Stimulated activated CD8-positive, alpha-beta memory T cell treated with anti-CD3 and anti-CD28 coated beads, Interleukin-12 subunit alpha, Interleukin-12 subunit beta, amount 100 ng/mL, for 1 hour (primary cell): ENCODE measurements at regions not wholly inside any gene's neighbourhood (a gene's known extent, or its start where the extent isn't known, plus 50 kb on each side); places are given as distances from the start of the nearest gene placed in this dataset.
"Not testable (repeated sequence)": the region's sequence is repeated elsewhere in the genome, so short reads cannot be mapped to it uniquely, and the experiment has no call there.

Experiments used
- DNase-seq: peaks from one replicate; pipeline ENCODE4 v3.0.0-alpha.2; 2020; ENCODE audit warnings: low read depth

DNA sequence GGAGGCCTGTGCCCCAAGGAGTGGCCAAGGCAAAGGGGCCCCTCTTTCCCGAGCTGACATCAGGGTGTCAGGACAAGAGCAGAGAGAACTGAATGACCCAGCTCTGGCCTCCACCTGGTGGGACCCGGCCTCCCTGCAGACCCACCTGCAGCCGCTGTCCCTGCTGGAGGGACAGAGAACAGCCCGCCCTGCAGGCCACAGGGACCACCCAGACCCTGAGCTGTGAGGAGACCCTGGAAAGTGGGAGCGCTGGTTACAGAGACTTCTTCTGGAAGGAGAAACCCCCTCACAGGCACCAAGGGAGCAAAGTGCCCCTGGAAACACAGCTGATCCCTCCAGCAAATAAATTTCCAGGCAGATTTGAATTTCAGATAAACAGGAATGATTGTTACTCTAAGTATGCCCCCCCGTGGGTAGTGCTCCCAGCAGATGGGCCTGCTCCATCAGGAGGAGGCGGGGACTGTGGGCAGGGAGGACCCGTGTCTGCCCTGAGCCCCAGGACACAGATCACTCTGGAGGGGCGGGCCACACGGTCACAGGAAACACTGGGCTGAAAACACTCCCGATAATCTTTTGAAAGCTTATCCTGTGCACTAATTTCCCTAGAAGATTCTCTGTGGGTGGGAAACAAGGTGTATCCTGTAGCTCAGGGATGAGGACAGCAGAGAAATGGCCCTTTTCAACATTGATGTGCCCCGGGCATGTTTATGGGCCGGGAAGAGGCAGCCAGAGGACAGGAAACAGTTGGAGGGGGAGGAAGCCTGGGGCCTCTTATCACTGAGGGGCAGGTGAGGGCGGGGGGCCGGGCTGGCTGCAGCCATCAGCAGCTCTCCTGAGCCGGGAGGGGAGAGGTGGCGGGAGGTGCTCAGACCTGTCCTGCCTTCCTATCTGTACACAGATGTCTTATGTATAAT lies 276.0 kb downstream of the ADGRD1 start:
- DNase-seq = no peak

DNA sequence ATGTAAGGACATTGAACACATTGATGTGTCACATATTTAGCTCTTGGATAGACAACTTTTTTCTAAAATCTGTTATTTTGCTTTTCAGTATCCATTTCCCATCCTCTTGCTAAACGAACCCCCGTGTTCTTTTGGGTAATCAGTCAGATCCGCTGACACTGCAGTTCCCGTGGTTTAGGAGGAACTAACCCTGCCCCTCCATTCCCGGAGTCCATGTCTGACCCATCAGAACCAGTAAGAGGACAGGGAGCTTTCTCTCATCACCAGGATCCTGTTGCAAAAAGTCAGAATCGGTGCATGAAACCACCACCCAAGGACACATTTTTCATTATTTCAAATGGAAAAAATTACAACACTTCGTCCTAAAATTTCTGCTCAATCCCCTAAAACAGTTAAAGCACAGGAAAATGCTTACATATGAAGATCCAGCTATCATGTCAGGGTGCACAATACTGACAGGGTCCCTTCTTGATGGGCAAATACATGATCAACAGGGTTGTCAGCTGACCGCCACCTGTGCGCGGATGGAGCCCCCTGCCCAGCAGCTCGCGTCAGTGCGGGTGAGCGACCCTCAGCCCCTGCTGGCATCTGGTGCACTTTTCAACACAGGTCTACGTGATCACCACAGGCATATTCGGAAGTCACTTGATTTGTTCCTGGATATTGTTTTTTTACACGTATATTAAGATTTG lies 276.8 kb downstream of the ADGRD1 start:
- no peak for DNase-seq

DNA sequence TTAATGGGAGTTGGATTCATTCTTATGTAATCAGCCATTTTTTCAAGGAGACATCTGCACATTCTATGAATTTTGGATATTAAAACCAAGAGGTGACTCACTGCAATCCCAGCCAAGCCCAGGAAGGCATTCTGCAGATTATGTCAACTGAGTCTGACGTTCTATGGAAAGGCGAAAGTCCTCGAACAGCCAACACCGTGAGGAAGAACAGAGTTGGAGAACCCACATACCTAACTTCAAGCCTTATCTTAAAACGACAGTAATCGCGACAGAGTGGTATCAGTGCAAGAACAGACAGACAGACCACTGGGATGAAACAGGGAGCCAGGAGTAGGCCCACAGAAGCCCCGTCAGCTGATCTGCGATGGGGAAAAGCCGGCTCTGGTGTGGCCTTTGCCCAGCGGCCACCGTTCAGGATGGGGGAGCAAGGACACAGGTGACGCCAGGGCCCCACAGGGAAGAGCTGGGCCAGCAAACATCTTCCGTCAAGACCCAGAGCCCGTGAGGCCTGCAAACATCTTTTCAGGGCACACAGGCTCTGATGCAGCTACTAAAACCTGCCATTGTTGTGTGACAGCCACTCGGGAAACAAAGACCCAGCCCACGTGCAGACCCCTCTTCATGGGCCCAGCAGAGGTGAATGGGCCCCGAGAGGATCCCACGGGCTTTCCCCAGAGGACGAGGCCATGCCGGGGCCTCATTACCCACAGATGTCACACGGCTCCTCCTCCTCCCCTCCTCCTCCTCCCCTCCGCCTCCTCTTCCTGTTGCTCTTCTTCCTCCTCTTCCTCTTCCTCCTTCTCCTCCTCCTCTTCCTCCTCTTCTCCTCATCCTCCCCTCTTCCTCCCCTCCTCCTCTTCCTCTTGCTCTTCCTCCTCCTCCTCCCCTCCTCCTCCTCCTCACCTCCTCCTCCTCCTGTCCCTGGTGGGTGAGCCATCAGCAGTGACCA lies 277.6 kb downstream of the ADGRD1 start:
- no peak for DNase-seq

DNA sequence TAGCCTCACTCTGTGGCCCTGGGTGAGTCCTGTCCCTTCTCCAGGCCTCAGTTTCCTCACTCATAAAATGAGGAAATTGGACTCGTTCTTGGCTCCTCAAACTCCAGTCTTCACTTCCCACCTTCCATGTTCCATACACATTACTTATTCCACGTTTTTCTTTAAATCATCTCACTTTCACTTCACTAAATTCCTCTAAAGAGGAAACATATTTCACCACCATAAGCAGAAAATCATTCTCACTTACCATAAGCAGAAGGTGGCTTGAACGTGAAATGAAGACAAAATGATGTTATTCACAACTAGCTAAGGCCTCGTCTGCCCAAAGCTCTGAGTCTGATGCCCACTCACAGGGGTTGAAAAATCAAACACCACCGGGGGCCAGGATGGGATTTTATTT lies 278.3 kb downstream of the ADGRD1 start:
- DNase-seq = no peak

DNA sequence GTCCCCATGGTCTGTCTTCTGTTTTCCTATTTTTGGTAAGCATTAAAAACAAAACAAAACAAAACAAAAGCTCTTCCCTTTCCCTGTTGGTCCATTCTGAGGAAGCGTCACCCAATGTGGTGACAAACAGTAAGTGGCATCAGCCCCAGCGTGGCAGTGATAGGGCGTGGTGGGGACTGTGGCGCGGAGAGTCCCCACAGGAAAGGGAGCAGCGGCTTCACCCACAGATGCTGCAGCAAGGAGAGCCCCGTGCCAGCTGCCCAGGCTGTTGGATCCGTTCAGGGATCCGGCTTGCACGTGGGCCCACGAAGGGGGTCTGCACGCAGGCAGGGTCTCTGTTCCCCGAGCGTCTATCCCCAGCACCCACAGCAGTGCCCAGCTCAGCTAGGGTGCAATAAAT lies 279.2 kb downstream of the ADGRD1 start:
- DNase-seq = not testable (repeated sequence)

DNA sequence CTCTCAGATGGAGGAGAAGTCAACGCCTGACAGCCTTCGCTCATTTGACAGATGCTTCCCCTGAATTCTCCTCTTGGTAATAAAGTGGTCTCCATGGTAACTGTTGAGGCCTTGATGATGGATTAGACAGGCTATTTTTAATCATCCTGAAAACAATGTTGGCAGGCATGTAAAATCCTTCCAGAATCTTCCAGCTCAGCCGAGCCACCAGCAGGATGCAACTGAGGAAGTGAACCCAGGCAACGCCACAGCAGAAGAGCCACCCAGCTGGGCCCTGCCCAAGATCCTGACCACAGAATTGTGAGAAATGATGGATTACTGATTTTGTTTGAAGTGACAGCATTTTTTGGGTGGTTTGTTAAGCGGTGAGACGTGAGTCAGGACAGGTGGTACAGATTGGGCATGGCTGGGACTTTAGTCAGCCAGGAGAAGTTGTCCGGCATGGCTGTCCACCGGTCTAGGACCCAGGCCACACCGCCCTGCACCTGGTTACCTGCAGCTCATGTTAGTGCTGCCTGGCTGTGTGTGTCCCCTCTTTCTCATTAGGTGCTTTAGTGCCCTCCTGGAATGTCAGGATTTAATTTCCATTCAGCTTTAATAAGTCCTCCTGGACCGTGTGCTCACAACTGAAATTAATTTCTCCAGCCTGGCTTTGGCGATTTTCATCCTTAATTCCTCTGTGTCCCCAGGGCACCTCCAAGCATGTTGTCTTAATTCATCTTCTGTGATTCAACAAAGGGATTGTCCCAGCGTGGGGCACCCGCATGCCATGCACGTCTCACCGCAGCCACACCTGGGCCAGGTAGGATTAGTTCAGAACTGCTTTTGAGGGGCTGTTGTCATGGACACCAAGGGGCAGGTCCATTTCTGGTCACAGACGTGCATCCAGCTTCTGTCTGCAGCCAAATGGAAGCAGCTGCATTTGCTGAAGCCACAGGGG lies 280.4 kb downstream of the ADGRD1 start:
- DNase-seq = not testable (repeated sequence)

DNA sequence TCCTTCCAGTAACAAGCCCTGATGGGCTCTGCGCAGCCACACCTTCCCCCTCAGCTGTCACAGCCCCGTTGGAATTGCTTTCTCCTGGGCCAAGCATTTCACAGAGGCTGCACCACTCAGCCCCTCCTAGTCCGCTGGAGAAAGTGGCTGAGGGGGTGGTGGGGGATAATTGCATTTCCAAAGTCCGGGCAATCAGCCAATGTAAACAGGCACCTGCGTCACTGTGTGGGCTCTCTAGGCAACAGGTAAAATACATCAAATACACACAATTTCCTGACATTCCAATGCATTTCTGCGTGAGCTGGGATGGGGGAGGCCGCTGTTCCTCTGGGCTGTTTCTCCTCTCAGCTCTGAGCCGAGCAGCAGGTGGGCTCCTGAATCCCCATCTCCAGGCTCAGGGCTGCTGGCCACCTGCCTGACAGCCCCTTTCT lies 281.1 kb downstream of the ADGRD1 start:
- DNase-seq = not testable (repeated sequence)

DNA sequence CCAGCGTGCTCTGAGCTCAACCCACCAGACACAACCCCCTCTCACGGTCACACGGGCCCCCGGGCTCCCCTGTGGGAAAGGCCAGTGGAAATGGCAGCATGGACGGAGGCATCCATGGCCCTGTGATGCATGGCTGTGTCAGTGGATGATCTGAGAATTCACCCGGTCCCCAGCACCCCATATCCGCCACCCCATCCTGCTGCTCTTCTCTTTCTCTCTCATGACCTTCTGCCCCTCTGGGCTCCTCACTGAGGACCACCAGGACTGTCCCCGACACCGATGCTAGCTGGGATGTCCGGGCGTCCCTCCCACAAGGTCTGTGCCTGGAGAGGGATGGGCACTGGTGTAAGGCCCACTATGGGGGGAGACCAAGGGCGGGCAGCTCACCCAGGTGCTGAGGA lies 282.2 kb downstream of the ADGRD1 start:
- no peak for DNase-seq

DNA sequence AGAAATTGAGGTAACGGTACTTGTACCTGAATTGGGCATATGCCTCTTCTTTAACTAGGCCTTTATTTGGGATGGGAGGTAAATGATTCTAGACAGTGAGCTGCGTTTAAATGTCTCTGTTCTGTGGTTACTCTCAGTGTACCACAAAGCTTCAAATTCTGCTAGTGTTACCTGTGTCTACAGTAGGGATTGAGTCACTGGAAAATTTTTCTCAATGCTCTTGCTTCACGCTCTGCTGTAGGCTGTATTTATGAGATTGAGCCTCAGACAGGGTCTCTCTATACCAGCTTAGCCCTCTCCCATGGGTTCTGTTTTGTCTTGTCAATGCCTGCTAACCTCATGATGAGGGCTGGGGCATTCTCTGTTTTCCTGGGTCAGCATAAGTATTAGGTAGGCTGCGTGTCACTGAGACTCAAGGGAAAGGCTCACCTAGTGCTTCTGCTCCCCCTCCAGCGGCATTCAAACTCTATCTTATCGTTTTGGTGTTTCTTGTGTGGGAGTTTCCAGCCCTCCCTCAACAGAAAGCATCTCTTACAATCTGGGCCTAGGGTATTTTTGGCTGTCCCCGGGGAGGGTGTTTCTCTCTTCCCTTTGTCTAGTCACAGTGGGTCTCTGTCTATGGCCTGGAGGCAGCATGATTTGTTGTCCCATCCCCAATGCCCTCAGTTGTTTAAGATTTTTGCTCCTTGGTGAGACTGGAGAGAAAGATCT lies 285.8 kb downstream of the ADGRD1 start:
- DNase-seq = no peak

DNA sequence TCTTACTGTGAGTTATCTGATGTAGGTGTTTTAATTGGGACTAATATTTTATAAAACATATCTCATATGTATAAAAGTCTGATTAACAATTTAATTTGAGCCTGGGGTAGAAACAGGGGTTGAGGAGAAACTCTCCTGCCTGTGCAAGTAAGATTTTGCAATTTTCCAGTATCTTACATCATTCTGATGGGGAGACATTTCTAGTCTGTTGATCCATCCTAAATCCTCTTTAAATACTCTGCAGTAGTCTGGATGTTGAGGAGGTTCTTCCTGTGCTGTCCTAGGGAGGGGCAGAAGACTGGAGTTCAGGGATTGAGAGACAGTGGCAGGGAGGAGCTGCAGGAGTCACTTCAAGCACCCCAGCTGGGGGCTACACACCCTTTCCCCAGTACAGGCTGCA lies 287.8 kb downstream of the ADGRD1 start:
- no peak for DNase-seq

DNA sequence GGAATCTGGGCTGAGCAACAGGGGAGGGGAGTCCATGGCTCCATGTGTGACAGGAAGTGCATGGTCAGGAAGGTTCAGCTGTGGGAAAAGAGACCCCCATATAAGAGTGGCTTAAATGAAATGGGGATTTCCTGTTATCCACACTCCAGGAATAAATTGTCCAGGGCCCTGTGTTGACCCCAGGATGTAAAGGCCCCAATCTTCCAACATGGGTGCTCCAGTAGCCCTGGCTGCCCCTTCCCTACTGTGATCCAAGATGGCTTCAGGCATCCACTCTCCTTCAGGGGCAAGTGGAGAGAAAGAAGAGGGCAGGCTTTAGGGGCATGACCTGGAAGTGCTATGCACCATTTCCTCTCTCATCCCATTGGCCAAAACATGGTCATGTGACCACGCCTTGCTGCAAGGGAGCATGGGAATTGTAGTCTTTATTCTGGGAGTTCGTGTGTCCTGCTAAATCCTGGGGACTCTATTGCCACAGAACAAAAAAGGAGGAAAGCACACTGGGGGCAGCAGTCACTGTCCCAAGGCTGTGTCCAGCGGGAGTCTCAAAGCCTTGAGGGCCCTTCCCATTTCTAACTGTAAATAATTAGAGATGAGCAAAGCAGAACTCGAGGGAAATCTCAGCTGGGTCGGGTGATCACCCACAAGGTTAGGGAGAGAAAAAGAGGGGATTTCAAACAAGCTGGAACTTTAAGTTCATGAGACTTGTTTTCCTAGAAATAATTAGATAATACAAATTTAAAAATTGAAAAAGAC lies 289.2 kb downstream of the ADGRD1 start:
- DNase-seq = no peak

DNA sequence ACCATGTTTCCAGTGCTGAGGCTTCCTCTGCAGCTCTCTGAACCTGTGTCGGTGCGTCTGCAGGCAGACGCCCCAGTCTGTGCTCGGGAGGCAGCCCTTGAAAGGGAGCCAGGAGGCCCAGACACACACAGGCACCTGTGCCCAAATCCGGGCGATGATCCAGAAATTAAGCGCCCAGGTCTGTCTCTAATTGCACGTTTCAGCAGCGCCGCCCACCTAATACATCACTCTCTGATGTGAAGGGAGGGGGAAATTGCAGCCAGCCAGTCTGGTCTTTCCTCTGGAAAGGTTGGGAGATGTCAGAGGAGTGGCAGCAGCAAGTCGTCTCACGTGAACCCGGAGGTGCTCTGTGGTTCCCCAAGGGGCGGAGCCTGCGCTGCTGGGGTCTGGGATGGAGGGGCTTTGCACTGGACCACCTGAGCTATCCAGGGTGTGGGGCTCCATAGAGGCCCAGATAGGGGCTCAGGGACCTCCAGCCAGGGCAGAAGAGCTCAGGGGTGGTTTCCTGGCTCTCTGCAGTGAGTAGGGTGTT lies 290.5 kb downstream of the ADGRD1 start:
- DNase-seq = not testable (repeated sequence)

DNA sequence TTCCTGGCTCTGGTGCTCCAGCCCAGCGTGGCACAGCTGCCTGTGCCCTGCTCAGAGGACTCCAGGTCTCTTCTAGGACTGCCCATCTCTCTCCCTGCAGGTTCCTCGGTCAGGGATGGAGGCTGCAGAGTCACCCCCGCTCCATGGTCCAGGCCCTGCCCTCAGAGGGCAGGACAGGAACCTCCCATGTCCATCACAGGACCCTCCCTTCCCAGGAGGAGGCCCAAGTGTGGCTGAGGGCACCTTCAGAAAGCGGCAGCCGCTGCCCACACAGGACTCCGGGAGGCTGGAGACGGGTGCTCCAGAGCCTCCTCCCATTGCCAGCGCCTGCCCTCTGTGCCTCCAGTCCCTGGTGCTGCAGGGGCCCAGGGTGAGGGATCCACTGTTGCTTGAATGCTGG lies 291.5 kb downstream of the ADGRD1 start:
- DNase-seq = not testable (repeated sequence)

DNA sequence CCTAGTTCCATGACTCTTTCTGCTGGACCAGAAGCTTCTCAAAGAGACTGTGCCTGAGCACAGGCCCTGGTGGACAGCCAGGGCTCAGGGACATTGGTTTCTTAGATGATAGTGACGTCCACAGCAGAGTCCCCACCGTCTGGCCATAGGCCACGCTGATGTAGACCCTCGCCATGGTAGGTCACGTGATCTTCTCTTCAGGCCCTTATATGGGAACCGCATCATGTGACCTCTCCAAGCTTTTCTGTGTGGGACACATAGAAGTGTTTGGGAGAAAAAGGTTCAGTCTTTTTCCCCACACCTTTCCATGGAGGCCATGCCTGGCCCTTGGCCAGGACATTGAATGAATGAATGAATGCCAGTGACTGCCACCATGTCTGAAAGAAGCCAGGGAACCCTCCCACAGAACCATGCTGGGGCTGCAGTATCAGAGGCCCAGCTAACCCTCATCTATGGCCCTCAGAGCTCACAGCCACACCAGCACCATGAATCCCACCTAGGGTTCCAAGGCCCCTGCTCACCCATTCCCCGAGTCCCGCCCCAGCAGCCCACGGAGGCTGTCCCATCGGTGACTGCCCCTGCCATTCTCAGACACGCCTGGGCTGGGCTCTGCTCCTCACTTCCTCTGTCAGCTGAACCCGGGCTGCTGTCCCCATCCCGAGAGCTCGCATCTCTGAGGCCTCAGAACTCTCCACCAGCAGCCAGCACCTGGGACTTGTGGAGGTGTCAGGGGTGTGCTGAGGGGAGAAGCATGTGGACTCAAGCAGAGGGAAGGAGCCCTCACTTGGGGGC lies 292.1 kb downstream of the ADGRD1 start:
- DNase-seq = no peak

DNA sequence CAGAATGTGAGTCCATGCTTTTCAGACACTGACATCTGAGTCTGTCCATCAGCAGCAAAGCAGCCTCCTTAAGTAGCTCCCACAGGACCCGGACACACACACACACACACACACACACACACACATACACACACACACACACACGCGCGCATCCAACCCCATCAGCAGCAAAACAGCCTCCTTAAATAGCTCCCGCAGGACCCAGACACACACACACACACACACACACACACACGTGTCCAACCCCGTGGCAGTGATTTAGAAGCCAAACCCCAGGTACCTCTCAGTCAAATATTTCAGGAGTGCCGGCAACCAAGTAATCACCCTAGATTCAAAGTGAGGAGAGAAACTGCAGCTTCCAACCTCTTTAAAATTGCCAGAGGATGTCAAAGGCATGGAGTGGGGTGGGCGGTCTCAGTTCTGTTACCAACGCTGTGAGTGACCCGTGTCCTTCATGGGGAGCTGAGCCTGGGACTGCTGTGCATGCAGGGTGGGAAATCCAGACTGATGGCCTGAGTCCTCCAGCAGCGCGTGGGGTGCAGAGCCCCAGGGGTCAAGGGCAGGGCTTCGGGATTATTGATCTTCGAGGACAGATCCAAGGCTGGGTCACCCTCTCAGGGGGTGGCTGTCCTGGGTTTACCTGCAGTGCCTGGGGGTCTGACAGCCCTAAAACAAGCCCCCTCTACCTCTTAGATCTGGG lies 293.5 kb downstream of the ADGRD1 start:
- DNase-seq = not testable (repeated sequence)

DNA sequence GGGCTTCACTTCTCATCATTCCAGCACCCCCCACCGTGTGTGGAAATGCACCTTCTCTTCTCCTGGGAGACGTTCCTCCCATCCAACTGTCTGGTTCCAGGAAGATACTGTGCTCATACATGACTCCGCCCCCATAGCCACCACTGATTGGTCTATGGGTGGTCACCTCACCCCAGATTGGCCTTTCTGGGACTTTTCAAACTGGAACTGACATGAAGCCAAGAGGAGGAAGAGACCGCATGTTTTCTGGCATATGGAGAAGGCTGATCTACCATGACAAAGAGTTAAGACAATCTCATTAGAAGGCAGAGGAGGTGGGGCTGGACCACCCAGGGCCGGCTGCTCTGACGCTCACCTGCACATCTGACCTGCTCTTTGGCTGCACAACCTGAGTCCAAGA lies 294.2 kb downstream of the ADGRD1 start:
- DNase-seq = not testable (repeated sequence)

DNA sequence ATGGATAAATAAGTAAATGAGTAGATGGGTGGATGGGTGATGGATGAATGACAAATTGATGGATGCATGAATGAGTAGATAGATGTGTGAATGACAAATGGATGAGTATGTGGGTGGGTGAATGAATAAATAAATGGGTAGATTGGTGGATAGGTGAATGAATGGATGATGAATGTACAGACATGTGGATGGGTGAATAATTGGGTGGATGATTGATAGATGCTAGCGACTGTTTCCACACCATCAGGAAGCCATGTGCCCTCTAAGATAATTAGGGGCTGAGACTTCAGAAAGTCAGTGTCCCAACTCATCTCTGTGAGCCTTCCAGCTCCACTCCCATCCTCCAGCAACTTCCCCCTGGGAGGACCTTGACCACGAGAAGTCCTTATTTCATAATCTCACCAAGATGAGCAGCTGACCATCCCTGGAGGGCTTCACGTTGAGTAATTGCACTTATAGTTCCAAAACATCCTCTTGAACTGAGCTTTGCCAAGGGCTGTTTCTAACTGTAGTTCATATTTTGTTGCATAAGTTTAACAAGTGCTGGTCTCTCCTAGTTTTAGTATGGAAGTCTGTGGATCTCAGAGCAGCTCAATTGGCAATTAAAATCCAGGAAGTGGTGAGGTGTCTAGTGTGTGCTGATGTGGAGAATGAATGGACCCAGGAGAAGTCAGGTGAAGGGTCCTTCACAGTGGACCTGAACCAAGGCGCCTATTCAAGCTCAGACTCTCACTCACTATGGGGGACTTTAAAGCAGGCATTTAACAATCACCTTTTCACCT lies 295.7 kb downstream of the ADGRD1 start:
- DNase-seq = no peak
